PC-3 (cell line): ENCODE measurements at regions not wholly inside any gene's neighbourhood (a gene's known extent, or its start where the extent isn't known, plus 50 kb on each side); places are given as distances from the start of the nearest gene placed in this dataset.
A peak's percentile ranks its signal among the peaks of the same experiment; 100 is the strongest.

Experiments
- ATAC-seq: fragments of 200-7000 bp; cut with Tn5 transposase; 2 replicates; pipeline ENCODE4 v1.9.1; 2020; ENCODE audit warnings: mild to moderate bottlenecking, moderate library complexity
- BruUV-seq: library from RNA; stranded (reverse); fragments of 400-500 nt; replicated peaks from 2 replicates; lab custom pipeline; 2021; lab: Mats Ljungman, UMichigan
- CTCF ChIA-PET: fragments of 300-600 bp; sonication (Branson Sonifier 250); formaldehyde crosslinking; loops from one replicate; lab custom pipeline; 2022; ENCODE audit warnings: antibody characterized with exemption; lab: Charles Lee
- POLR2A ChIA-PET: fragments of 300-600 bp; sonication (Branson Sonifier 250); formaldehyde crosslinking; loops from one replicate; lab custom pipeline; 2022; ENCODE audit warnings: antibody characterized with exemption; ENCODE audit not compliant: unreplicated experiment; lab: Charles Lee
- DNase-seq: peaks from one replicate; pipeline ENCODE4 v3.0.0-alpha.2; 2015
- H2AFZ ChIP-seq: fragments of 300-600 bp; sonication (generic); 2 replicates; pipeline ENCODE4 v1.6.0; 2016; ENCODE audit warnings: antibody characterized with exemption, low read length
- H3F3A ChIP-seq: fragments of 300-600 bp; sonication (generic); one replicate; pipeline ENCODE4 v1.6.0; 2017; ENCODE audit warnings: antibody characterized with exemption, low read length, control low read depth, mild to moderate bottlenecking; ENCODE audit not compliant: unreplicated experiment
- H3K27ac ChIP-seq: fragments of 300-600 bp; sonication (generic); 2 replicates; pipeline ENCODE4 v1.5.1; 2016; ENCODE audit warnings: mild to moderate bottlenecking, low read length
- H3K27me3 ChIP-seq: fragments of 300-600 bp; sonication (generic); 2 replicates; pipeline ENCODE4 v1.6.1; 2016; ENCODE audit warnings: low read length, mixed read lengths
- H3K36me3 ChIP-seq: fragments of 300-600 bp; sonication (generic); 2 replicates; pipeline ENCODE4 v1.6.1; 2016; ENCODE audit warnings: low read depth, mixed run types, low read length, mixed read lengths
- H3K4me1 ChIP-seq: fragments of 300-600 bp; sonication (generic); 2 replicates; pipeline ENCODE4 v1.5.1; 2016; ENCODE audit warnings: low read length; ENCODE audit not compliant: insufficient read depth
- H3K4me2 ChIP-seq: fragments of 300-600 bp; sonication (generic); 2 replicates; pipeline ENCODE4 v1.6.0; 2016; ENCODE audit warnings: low read length
- H3K4me3 ChIP-seq: fragments of 300-600 bp; sonication (generic); 2 replicates; pipeline ENCODE4 v1.5.1; 2016; ENCODE audit warnings: mild to moderate bottlenecking, low read length, mixed read lengths
- H3K79me2 ChIP-seq: fragments of 300-600 bp; sonication (generic); 2 replicates; pipeline ENCODE4 v1.6.1; 2017; ENCODE audit warnings: low read length, mixed read lengths
- H3K9ac ChIP-seq: fragments of 300-600 bp; sonication (generic); 2 replicates; pipeline ENCODE4 v1.6.0; 2016; ENCODE audit warnings: mild to moderate bottlenecking, low read length
- H3K9me2 ChIP-seq: fragments of 300-600 bp; sonication (generic); replicated peaks from 2 replicates; pipeline ENCODE4 v1.6.1; 2016; ENCODE audit warnings: mixed run types, low read length, mixed read lengths
- H3K9me3 ChIP-seq: fragments of 300-600 bp; sonication (generic); 2 replicates; pipeline ENCODE4 v1.6.1; 2016; ENCODE audit warnings: low read length, mixed read lengths
- H4K20me1 ChIP-seq: fragments of 300-600 bp; sonication (generic); 2 replicates; pipeline ENCODE4 v1.6.1; 2016; ENCODE audit warnings: low read length, mixed read lengths
- EZH2 ChIP-seq: fragments of 300-600 bp; sonication (generic); IDR thresholded peaks from one replicate; pipeline ENCODE4 v1.6.1; 2017; ENCODE audit warnings: antibody characterized with exemption, mild to moderate bottlenecking, low read length; ENCODE audit not compliant: unreplicated experiment
- EZH2phosphoT487 ChIP-seq: fragments of 300-600 bp; sonication (generic); IDR thresholded peaks from 2 replicates; pipeline ENCODE4 v1.6.1; 2018; ENCODE audit warnings: mild to moderate bottlenecking, antibody characterized with exemption, low read length, borderline replicate concordance
- intact Hi-C: fragments of 100-400 bp; cut with micrococcal nuclease; formaldehyde crosslinking; loops from 2 replicates; pipeline ENCODE4 v1.9.0; 2023
- TF ChIP-seq, protein P1 (sequence below): fragments of 300-600 bp; sonication (generic); conservative IDR thresholded peaks from 2 replicates; pipeline ENCODE4 v1.5.1; 2017; ENCODE audit warnings: antibody characterized with exemption, low read depth, mild to moderate bottlenecking, low read length

DNA sequence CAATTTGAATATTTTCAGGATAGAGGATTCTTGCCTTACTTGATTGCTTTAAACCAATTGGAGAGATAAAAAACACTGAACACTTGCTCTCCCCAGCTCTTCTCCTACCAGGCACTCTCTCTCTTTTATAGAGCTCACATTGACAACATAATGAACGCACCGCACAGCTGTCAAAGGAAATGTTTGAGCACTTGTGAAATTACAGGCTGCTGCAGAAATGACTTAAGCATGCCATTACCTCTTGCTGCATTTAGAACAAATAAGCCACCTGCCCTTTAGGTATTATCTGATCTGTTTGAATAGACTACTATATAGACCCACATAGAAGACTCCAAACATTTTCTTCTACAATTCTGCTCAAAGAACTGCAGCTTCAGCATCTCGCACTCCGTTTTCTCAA is 227.7 kb downstream of the C4orf33 start:
- Histone ChIP-seq H3K36me3 (no peaks in the 10 kb centered on the region), H3K27me3 (no peaks in the 10 kb centered on the region), H3K9me3 (no peaks in the 10 kb centered on the region), H3K9me2 (no peaks in the 10 kb centered on the region), H2AFZ (no peak overlapping the region), H3K4me3 (no peak overlapping the region), H3K4me2 (no peak overlapping the region), H3F3A (no peaks in the 10 kb centered on the region), H3K9ac (no peak overlapping the region), H3K79me2 (no peaks in the 10 kb centered on the region), H3K4me1 (peaks cover 19% of the 10 kb centered on the region), H4K20me1 (no peaks in the 10 kb centered on the region), H3K27ac (no peak overlapping the region)
- CTCF ChIA-PET: no interaction called here
- no TSS peak for BruUV-seq
- intact Hi-C loops: no loop called here
- ATAC-seq (no peak), DNase-seq (no peak)
- POLR2A ChIA-PET: no interaction called here
- TF ChIP-seq EZH2 (no peak), EZH2phosphoT487 (no peak)
- TF ChIP-seq, protein P1, sequence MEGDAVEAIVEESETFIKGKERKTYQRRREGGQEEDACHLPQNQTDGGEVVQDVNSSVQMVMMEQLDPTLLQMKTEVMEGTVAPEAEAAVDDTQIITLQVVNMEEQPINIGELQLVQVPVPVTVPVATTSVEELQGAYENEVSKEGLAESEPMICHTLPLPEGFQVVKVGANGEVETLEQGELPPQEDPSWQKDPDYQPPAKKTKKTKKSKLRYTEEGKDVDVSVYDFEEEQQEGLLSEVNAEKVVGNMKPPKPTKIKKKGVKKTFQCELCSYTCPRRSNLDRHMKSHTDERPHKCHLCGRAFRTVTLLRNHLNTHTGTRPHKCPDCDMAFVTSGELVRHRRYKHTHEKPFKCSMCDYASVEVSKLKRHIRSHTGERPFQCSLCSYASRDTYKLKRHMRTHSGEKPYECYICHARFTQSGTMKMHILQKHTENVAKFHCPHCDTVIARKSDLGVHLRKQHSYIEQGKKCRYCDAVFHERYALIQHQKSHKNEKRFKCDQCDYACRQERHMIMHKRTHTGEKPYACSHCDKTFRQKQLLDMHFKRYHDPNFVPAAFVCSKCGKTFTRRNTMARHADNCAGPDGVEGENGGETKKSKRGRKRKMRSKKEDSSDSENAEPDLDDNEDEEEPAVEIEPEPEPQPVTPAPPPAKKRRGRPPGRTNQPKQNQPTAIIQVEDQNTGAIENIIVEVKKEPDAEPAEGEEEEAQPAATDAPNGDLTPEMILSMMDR: no peak

DNA sequence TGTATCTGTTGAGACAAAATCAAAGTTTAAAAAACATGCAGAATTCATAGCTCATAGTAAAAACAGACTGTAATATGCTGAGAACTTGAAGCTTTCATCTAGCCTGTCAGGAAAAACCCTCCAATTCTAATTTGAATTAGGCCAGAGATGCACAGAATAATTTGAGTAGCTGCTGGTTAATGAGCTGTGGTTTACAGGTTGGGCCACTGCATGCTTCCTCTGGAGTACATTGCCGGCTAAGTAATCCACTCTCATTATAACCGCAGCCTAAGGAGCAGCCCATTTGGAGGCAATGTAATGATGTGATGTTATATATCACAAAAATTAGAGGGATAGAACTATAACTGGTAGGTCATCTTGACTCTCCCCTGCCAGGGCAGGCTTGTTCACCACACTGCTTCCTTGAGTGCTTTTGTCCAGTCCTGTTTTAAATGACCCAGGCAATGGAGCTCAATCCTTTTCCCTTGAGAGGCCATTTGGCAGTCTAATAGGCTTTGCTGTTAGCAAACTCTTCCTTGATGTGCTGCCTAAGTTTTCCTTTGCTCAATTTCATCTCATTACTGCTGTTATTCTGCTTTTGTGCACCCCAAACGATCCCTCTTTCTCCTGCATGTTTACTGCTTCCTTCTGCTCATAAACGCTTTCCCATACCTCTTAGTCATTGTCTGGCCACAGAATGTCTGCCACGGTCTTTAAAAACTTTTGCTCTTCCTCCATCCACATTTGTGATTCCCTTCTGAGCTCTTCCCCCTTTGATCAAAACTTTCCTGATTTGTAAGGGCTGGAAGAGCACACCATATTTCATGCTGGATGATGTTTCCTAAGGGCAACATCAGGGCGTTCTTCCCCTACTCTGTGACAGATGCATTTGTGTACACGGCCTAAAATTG is 230.9 kb downstream of the C4orf33 start:
- no peaks in the 10 kb centered on the region for H3K36me3 ChIP-seq
- peak overlapping the region; percentile 63 for H3K4me2 ChIP-seq
- H4K20me1 ChIP-seq: no peaks in the 10 kb centered on the region
- H3K4me3 ChIP-seq: no peak overlapping the region
- H3K9me3 ChIP-seq: no peaks in the 10 kb centered on the region
- POLR2A ChIA-PET: no interaction called here
- peak; percentile 27; the same call in 1 of the 2 replicates for ATAC-seq
- H3F3A ChIP-seq: no peaks in the 10 kb centered on the region
- peak overlapping the region; percentile 77 for H3K27ac ChIP-seq
- peak overlapping the region; percentile 68 for H2AFZ ChIP-seq
- intact Hi-C loops: loop anchor here (5.0 kb wide), 2 partner anchors 110 to 285 kb away; no protein-coding TSS in a partner anchor
- no peaks in the 10 kb centered on the region for H3K79me2 ChIP-seq
- H3K4me1 ChIP-seq: peaks cover 20% of the 10 kb centered on the region
- H3K27me3 ChIP-seq: no peaks in the 10 kb centered on the region
- CTCF ChIA-PET: no interaction called here
- TF ChIP-seq EZH2phosphoT487 (no peak), EZH2 (no peak)
- TF ChIP-seq, protein P1: no peak
- BruUV-seq: no TSS peak
- H3K9me2 ChIP-seq: no peaks in the 10 kb centered on the region
- H3K9ac ChIP-seq: peak overlapping the region; percentile 21; the same call in 1 of the 2 replicates
- peak; percentile 29 for DNase-seq

DNA sequence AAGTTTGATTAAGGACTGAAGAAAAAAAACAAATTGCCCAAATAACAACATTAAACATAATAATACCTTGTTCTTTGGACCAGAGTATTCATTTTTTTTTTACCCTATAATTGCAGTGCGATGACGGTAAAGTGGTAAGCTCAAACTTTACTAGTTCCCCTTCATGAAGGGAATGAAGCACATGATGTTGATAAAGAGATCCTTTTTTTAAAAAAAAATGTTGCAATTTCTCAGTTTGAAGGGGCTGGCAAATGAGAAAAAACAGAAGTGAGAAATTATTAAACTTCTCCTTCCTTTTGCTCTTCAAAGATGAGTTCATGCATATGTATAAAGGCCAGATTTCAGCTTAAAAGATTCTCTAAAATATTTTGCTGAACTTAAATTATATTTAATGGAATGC is 231.7 kb downstream of the C4orf33 start:
- H3K4me1 ChIP-seq: peaks cover 20% of the 10 kb centered on the region
- peak overlapping the region; percentile 63 for H3K4me2 ChIP-seq
- DNase-seq (no peak), ATAC-seq (no peak)
- H3K27ac ChIP-seq: peak overlapping the region; percentile 77
- CTCF ChIA-PET: no interaction called here
- no peaks in the 10 kb centered on the region for H4K20me1 ChIP-seq
- no peaks in the 10 kb centered on the region for H3K9me2 ChIP-seq
- H3F3A ChIP-seq: no peaks in the 10 kb centered on the region
- H2AFZ ChIP-seq: no peak overlapping the region
- TF ChIP-seq EZH2phosphoT487: no peak
- TF ChIP-seq, protein P1: no peak
- no TSS peak for BruUV-seq
- POLR2A ChIA-PET: no interaction called here
- H3K9ac ChIP-seq: peak overlapping the region; percentile 21; the same call in 1 of the 2 replicates
- no peak overlapping the region for H3K4me3 ChIP-seq
- intact Hi-C loops: loop anchor here (5.0 kb wide), 2 partner anchors 110 to 285 kb away; no protein-coding TSS in a partner anchor
- no peaks in the 10 kb centered on the region for H3K79me2 ChIP-seq
- H3K9me3 ChIP-seq: no peaks in the 10 kb centered on the region
- H3K36me3 ChIP-seq: no peaks in the 10 kb centered on the region
- H3K27me3 ChIP-seq: no peaks in the 10 kb centered on the region
